Gastrocnemius medialis (tissue), 4 donors: ENCODE measurements at regions not wholly inside any gene's neighbourhood (a gene's known extent, or its start where the extent isn't known, plus 50 kb on each side); places are given as distances from the start of the nearest gene placed in this dataset.

Experiments
- ATAC-seq, 2 donors: fragments of 150-250 bp; one replicate each; pipeline ENCODE4 v1.9.1; 2016
- DNase-seq, 2 donors: peaks; one replicate each; pipeline ENCODE4 v3.0.0-alpha.2; 2019
- H3K27ac ChIP-seq, 4 donors: fragments of 200-600 bp; sonication (generic); 1 replicate in 1 of 4; 2 replicates in 3 of 4; pipeline ENCODE4 v1.5.1; 2016 to 2018; ENCODE audit warnings: mild to moderate bottlenecking in 2 of 4, moderate library complexity in 1 of 4
- H3K27me3 ChIP-seq, 3 donors: fragments of 200-600 bp; sonication (generic) in 2 of 3; 1 replicate in 1 of 3; 2 replicates in 2 of 3; pipeline versions ENCODE4 v1.5.1 to v1.6.0; 2016 to 2019; ENCODE audit warnings: mild to moderate bottlenecking in 1 of 3, moderate library complexity in 1 of 3
- H3K36me3 ChIP-seq, 2 donors: fragments of 200-600 bp; sonication (generic) in 1 of 2; one replicate each; pipeline ENCODE4 v1.5.1; 2017 to 2018
- H3K4me1 ChIP-seq, 2 donors: fragments of 200-600 bp; sonication (generic) in 1 of 2; one replicate each; pipeline ENCODE4 v1.5.1; 2016 to 2017; ENCODE audit warnings: mild to moderate bottlenecking in 2 of 2
- H3K4me3 ChIP-seq, 4 donors: fragments of 200-600 bp; sonication (generic) in 3 of 4; 1 replicate in 1 of 4; 2 replicates in 3 of 4; pipeline ENCODE4 v1.5.1; 2016 to 2019; ENCODE audit warnings: mild to moderate bottlenecking in 2 of 4
- H3K9me3 ChIP-seq, 3 donors: fragments of 200-600 bp; sonication (generic) in 2 of 3; 1 replicate in 1 of 3; 2 replicates in 2 of 3; pipeline ENCODE4 v1.5.1; 2016 to 2019
- CTCF ChIP-seq, 5 experiments: fragments of 450-650 bp in 3 of 5; fragments of 200-600 bp in 2 of 5; sonication (generic) in 2 of 5; IDR thresholded peaks in 4 of 5; conservative IDR thresholded peaks in 1 of 5; 1 replicate in 4 of 5; 2 replicates in 1 of 5; pipeline ENCODE4 v1.5.1; 2016 to 2019; ENCODE audit warnings: antibody characterized with exemption in 5 of 5, mild to moderate bottlenecking in 3 of 5, moderate library complexity in 3 of 5
- POLR2A ChIP-seq, 2 donors: fragments of 450-650 bp; IDR thresholded peaks; one replicate each; pipeline ENCODE4 v1.6.1; 2017; ENCODE audit warnings: antibody characterized with exemption in 2 of 2, mild to moderate bottlenecking in 2 of 2, moderate library complexity in 2 of 2
- in situ Hi-C, 4 donors: fragments of 200-750 bp; cut with MboI; loops; one replicate each; pipeline versions ENCODE4 v1.15.0 to v1.8.0; 2017; ENCODE audit warnings: low sequenced_read_pairs in 4 of 4
- intact Hi-C: fragments of 100-400 bp; cut with DNase I; formaldehyde crosslinking; loops from one replicate; pipeline ENCODE4 v1.15.1; 2023; ENCODE audit warnings: low total_unique reads

- in situ Hi-C loops = loop anchor here in 3 of 4 donors (5.0 to 10.0 kb wide), 4 partner anchors 104 to 244 kb away; no protein-coding TSS in a partner anchor
- H3K4me1 ChIP-seq = peaks cover 8 to 28% of the 10 kb centered on the region in 2 donors
Observed at GRCh38 chr13:97110936-97111335, 111.2 kb upstream of the MBNL2 start.

GRCh38 chr13:97111756-97112155, 110.4 kb upstream of the MBNL2 start:
- in situ Hi-C loops = loop anchor here in 3 of 4 donors (5.0 to 10.0 kb wide), 4 partner anchors 103 to 243 kb away; no protein-coding TSS in a partner anchor
- Histone ChIP-seq H3K27ac (no peak overlapping the region), H3K9me3 (no peaks in the 10 kb centered on the region)

More at GRCh38 chr13:97110936-97111335, 111.2 kb upstream of the MBNL2 start:
- TF ChIP-seq CTCF (IDR thresholded peaks at IDR 0.05 in 4 of 5, conservative IDR thresholded peaks at IDR 0.05 in 1 of 5) (no peak), POLR2A (IDR thresholded peaks at IDR 0.05) (no peak)
- DNase-seq (no peak), ATAC-seq (no peak)
- Histone ChIP-seq H3K27ac (no peak overlapping the region), H3K9me3 (no peaks in the 10 kb centered on the region), H3K36me3 (no peaks in the 10 kb centered on the region), H3K27me3 (no peaks in the 10 kb centered on the region), H3K4me3 (no peak overlapping the region)
- intact Hi-C loops = loop anchor here (1.0 to 5.0 kb wide), 4 partner anchors 101 to 321 kb away; partner anchors contain the start of gene RAP2A

GRCh38 chr13:97112446-97113152, 109.5 kb upstream of the MBNL2 start:
- peaks cover 22 to 42% of the 10 kb centered on the region in 2 donors for H3K4me1 ChIP-seq
- H3K27ac ChIP-seq = no peak overlapping the region
- no peak for ATAC-seq
- TF ChIP-seq CTCF (IDR thresholded peaks at IDR 0.05 in 4 of 5, conservative IDR thresholded peaks at IDR 0.05 in 1 of 5) = no peak
- no peak for TF ChIP-seq POLR2A (IDR thresholded peaks at IDR 0.05)
- no peaks in the 10 kb centered on the region for H3K9me3 ChIP-seq
- no peaks in the 10 kb centered on the region for H3K36me3 ChIP-seq
- H3K4me3 ChIP-seq = no peak overlapping the region
- in situ Hi-C loops (loop anchor here in 3 of 4 donors (5.0 to 10.0 kb wide), 4 partner anchors 102 to 242 kb away; no protein-coding TSS in a partner anchor), intact Hi-C loops (loop anchor here (5.0 kb wide), 1 partner anchor 320 kb away; the partner anchor contains the start of gene RAP2A)
- H3K27me3 ChIP-seq = no peaks in the 10 kb centered on the region
- no peak for DNase-seq

More at GRCh38 chr13:97111756-97112155, 110.4 kb upstream of the MBNL2 start:
- no peak for ATAC-seq
- Histone ChIP-seq H3K4me1 (peaks cover 16 to 36% of the 10 kb centered on the region in 2 donors), H3K27me3 (no peaks in the 10 kb centered on the region), H3K4me3 (no peak overlapping the region), H3K36me3 (no peaks in the 10 kb centered on the region)
- DNase-seq = no peak
- intact Hi-C loops = loop anchor here (2.0 to 5.0 kb wide), 2 partner anchors 247 to 321 kb away; partner anchors contain the start of gene RAP2A
- TF ChIP-seq CTCF (IDR thresholded peaks at IDR 0.05 in 4 of 5, conservative IDR thresholded peaks at IDR 0.05 in 1 of 5) (no peak), POLR2A (IDR thresholded peaks at IDR 0.05) (no peak)

GRCh38 chr13:97113231-97114001, 108.7 kb upstream of the MBNL2 start:
- DNase-seq (no peak), ATAC-seq (no peak)
- in situ Hi-C loops (loop anchor here in 3 of 4 donors (5.0 to 10.0 kb wide), 4 partner anchors 101 to 241 kb away; no protein-coding TSS in a partner anchor), intact Hi-C loops (loop anchor here (5.0 kb wide), 1 partner anchor 319 kb away; the partner anchor contains the start of gene RAP2A)
- peak overlapping the region in 1 of 4 donors; percentile 34 for H3K27ac ChIP-seq
- H3K4me3 ChIP-seq = no peak overlapping the region
- H3K4me1 ChIP-seq = peaks cover 22 to 42% of the 10 kb centered on the region in 2 donors
- H3K36me3 ChIP-seq = no peaks in the 10 kb centered on the region
- H3K27me3 ChIP-seq = no peaks in the 10 kb centered on the region
- TF ChIP-seq CTCF (IDR thresholded peaks at IDR 0.05 in 4 of 5, conservative IDR thresholded peaks at IDR 0.05 in 1 of 5) (no peak), POLR2A (IDR thresholded peaks at IDR 0.05) (no peak)
- no peaks in the 10 kb centered on the region for H3K9me3 ChIP-seq
